Pancreas (tissue), 10 donors: ENCODE measurements at regions not wholly inside any gene's neighbourhood (a gene's known extent, or its start where the extent isn't known, plus 50 kb on each side); places are given as distances from the start of the nearest gene placed in this dataset.

Experiments
- ATAC-seq, 4 donors: fragments of 200-7000 bp; cut with Tn5 transposase; one replicate each; pipeline versions ENCODE4 v1.8.0 to v1.9.1; 2020; ENCODE audit warnings: mild to moderate bottlenecking in 4 of 4, moderate library complexity in 4 of 4
- DNase-seq, 6 donors: peaks; one replicate each; pipeline ENCODE4 v3.0.0-alpha.2; 2020
- FAIRE-seq: peaks from 2 replicates; lab custom pipeline; 2012; peaks lifted over from hg19 to GRCh38; lab: Jason Lieb, UNC
- H3K27ac ChIP-seq, 4 donors: fragments of 200-600 bp; sonication (generic); 1 replicate in 3 of 4; 2 replicates in 1 of 4; pipeline versions ENCODE4 v1.5.0 to v1.8.0; 2020
- H3K27me3 ChIP-seq, 4 donors: fragments of 200-600 bp; one replicate each; pipeline ENCODE4 v1.8.0; 2021
- H3K36me3 ChIP-seq, 3 donors: fragments of 200-600 bp; sonication (generic) in 1 of 3; one replicate each; pipeline versions ENCODE4 v1.5.0 to v1.8.0; 2020 to 2021
- H3K4me1 ChIP-seq, 3 donors: fragments of 200-600 bp; one replicate each; pipeline ENCODE4 v1.8.0; 2021
- H3K4me3 ChIP-seq, 4 donors: fragments of 200-600 bp; sonication (generic) in 2 of 4; one replicate each; pipeline versions ENCODE4 v1.5.0 to v1.8.0; 2020 to 2021
- H3K9me3 ChIP-seq, 4 donors: fragments of 200-600 bp; one replicate each; pipeline ENCODE4 v1.8.0; 2021
- CTCF ChIP-seq, 4 donors: fragments of 200-600 bp; sonication (generic) in 3 of 4; IDR thresholded peaks; one replicate each; pipeline versions ENCODE4 v1.5.0 to v1.8.0; 2021; ENCODE audit warnings: antibody characterized with exemption in 4 of 4
- WGBS, 2 donors: extraction: QIAGEN DNeasy Blood & Tissue Kit; methylation state at CpG; one replicate each; pipeline ENCODE4 v1.1.7; 2013; 5-methylcytosine and 5-hydroxymethylcytosine counted together
- intact Hi-C, 3 donors: fragments of 100-400 bp; cut with DNase I; formaldehyde crosslinking; loops; one replicate each; pipeline versions ENCODE4 v1.11.1 to v1.14.2; 2022
- donor health status: healthy with polysubstance abuse.
- donor health status: DM: no; HTN: no; CAD: no; lungs with moderate emphysema.
- donor health status: DM: no; HTN: no; CAD: no.
- donor health status: control.
- donor health status: control.
- donor health status: Bipolar disorder and iron deficiency.
- donor health status: DM: yes; HTN: yes; CAD: no.
- donor health status: DM: no; HTN: no; CAD: no.
- donor health status: DM: no; HTN: no; CAD: no.
- donor health status: DM: yes; HTN: yes; CAD: no.

DNA sequence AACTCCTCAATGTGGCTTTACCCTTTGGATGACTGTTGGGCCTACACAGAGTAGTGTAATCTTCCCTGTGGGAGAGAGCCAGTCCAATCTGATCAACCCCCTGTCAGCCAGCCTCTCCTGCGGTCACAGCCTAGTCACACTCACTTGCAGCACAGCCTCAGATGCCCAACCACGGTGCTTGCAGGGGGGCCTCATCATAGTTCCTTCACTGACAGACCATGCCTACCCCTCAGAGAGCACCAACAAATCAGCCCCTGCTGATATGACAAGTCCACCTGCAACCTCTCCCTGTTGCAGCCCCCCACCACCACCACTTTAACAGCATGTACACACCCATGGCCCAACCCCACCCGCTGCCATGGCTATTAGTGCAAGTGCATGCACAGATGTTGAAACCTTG, 146.8 kb downstream of the HMGN5 start:
- Histone ChIP-seq H3K9me3 (no peaks in the 10 kb centered on the region), H3K36me3 (no peaks in the 10 kb centered on the region), H3K4me1 (no peaks in the 10 kb centered on the region), H3K4me3 (no peak overlapping the region), H3K27ac (no peak overlapping the region), H3K27me3 (peaks cover 0 to 4% (median 0%) of the 10 kb centered on the region in 4 donors)
- WGBS, 2 donors: 65 to 72% methylated on average over 3 of the region's 3 CpGs
- DNase-seq (peak in 1 of 6 donors; percentile 32), ATAC-seq (no peak), FAIRE-seq (no peak)
- intact Hi-C loops: no loop called here
- TF ChIP-seq CTCF (IDR thresholded peaks at IDR 0.05): no peak

- Histone ChIP-seq H3K36me3 (no peaks in the 10 kb centered on the region), H3K9me3 (no peaks in the 10 kb centered on the region), H3K4me1 (no peaks in the 10 kb centered on the region), H3K27me3 (no peaks in the 10 kb centered on the region), H3K4me3 (no peak overlapping the region), H3K27ac (no peak overlapping the region)
- FAIRE-seq (no peak), DNase-seq (no peak), ATAC-seq (no peak)
- 74 to 80% methylated on average over 1 of the region's 1 CpG for WGBS, 2 donors
- TF ChIP-seq CTCF (IDR thresholded peaks at IDR 0.05): no peak
- intact Hi-C loops: no loop called here
These were observed 180.2 kb downstream of the HMGN5 start for GRCh38 chrX:81021478-81021877.

DNA sequence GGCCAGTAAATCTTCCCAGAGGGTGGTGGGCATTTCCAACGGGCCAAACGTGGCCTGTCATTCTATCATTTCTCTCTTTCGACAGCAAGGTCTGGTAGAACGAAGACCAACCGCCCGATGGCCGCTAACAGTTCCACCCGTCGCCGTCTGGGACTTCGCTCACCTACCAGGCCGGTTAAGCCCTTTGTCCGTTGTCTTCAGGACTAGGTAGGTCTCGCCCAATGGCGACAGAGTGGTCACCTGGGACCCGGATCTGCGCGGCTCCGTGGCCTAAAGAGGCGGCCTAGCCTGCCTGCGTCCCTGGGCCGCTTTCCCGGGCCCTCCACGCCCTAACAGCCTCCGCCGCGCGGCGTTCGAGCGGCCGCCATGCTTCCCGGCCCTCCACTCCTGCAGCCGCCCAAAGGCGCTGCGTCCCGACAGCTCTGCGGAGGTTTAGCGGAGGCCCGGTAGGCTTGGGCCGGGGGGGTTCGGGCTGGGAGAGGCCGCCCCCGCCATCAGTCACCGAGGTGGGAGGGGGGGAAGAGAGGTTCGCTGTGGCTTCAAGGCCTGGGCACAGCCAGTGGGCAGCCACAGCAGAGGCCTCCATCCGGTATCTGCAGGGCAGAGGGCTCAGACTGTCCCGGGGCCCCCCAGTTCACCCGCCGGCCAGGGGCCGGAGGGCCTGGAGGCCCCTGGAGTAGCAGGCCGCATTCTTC, 194.0 kb upstream of the BRWD3 start:
- H3K9me3 ChIP-seq: no peaks in the 10 kb centered on the region
- H3K4me1 ChIP-seq: no peaks in the 10 kb centered on the region
- 76 to 83% methylated on average over 52 of the region's 52 CpGs for WGBS, 2 donors
- FAIRE-seq (no peak), ATAC-seq (no peak), DNase-seq (peak in 1 of 6 donors; percentile 12)
- no peak overlapping the region for H3K4me3 ChIP-seq
- H3K36me3 ChIP-seq: no peaks in the 10 kb centered on the region
- intact Hi-C loops: no loop called here
- H3K27me3 ChIP-seq: no peaks in the 10 kb centered on the region
- TF ChIP-seq CTCF (IDR thresholded peaks at IDR 0.05): no peak
- H3K27ac ChIP-seq: no peak overlapping the region

GRCh38 chrX:80984118-80984517, 174.4 kb upstream of the BRWD3 start:
- intact Hi-C loops: no loop called here
- ATAC-seq (no peak), DNase-seq (no peak), FAIRE-seq (no peak)
- H3K27ac ChIP-seq: no peak overlapping the region
- no peaks in the 10 kb centered on the region for H3K4me1 ChIP-seq
- WGBS, 2 donors: 16 to 60% methylated on average over 2 of the region's 2 CpGs
- no peak overlapping the region for H3K4me3 ChIP-seq
- no peaks in the 10 kb centered on the region for H3K9me3 ChIP-seq
- no peaks in the 10 kb centered on the region for H3K36me3 ChIP-seq
- TF ChIP-seq CTCF (IDR thresholded peaks at IDR 0.05): no peak
- H3K27me3 ChIP-seq: no peaks in the 10 kb centered on the region
